GM19324 (cell line): ENCODE measurements at regions not wholly inside any gene's neighbourhood (a gene's known extent, or its start where the extent isn't known, plus 50 kb on each side); places are given as distances from the start of the nearest gene placed in this dataset.

Experiments used
- ATAC-seq: cut with Tn5 transposase; IDR thresholded peaks from one replicate; pipeline ENCODE4 v1.9.1; 2021; ENCODE audit warnings: mild to moderate bottlenecking, moderate library complexity; ENCODE audit not compliant: unreplicated experiment, low FRiP score

DNA sequence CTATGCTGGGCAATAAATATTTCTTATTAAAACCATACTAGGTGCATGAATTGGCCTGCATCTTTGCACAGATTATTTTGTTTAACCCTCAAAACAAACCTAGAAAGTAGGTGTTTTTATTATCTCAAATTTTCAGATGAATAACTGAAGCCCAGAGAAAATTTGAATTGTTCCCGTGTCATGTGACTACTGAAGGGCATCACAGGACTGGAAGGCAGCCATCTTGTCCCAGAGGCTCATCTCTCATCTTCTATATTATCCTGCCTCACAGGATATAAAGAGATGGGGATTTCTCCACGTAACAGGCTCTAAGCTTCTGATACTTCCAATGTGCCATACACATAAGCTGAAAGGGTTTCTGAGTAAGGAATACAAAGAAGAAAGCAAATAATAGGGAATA is 84.0 kb upstream of the ODAD2 start:
- no peak for ATAC-seq

DNA sequence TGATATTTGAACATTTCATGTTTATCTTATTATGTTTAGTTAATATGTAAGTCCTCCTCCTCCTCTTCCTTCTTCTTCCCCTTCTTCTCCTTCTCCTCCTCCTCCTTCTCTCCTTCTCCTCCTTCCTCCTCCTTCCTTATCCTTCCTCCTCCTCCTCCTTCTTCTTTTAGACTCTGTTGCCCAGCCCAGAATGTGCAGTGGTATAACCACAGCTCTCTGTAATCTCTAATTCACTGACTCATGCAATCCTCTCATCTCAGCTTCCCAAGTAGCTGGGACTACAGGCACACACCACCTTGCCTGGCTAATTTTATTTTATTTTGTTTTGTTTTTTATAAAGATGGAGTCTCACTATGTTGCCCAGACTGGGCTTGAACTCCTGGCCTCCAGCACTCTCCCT is 83.4 kb upstream of the ODAD2 start:
- no peak for ATAC-seq

DNA sequence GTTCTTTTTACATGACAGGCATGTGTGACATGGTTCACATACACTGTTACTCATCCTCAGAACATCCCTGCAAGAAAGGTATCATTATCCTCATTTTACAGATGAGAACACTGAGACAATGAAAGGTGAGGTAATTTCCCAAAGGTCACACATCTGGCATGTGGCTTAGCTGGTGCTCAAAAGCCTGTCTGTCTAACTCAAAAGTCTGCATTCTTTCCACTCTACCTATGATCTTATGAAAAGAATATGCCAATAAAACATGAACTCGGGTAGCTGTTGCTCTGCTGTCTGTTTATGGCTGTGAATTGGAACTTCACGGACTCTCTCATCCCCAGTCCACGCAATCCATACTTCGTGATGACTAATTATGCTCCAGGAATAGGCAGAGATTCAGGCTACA is 79.0 kb upstream of the ODAD2 start:
- no peak for ATAC-seq

DNA sequence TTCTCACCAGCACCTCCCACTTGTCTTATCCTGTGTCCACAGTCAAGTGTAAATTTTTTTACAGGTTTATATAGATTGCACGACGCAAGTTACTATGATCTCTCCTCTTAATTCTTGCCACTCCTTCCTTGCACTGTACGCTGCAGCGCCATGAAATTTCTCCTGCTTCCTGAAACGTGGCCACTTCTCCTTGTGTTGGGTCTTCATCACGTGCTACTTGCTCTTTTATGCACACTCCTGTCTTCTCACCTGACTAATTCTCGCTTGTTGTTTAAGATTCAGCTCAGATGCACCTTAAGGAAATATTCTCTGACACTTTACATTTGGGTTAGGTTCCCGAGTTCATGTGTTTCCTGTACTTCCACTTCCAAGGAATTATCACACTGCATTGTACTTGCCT is 76.5 kb upstream of the ODAD2 start:
- ATAC-seq = no peak

DNA sequence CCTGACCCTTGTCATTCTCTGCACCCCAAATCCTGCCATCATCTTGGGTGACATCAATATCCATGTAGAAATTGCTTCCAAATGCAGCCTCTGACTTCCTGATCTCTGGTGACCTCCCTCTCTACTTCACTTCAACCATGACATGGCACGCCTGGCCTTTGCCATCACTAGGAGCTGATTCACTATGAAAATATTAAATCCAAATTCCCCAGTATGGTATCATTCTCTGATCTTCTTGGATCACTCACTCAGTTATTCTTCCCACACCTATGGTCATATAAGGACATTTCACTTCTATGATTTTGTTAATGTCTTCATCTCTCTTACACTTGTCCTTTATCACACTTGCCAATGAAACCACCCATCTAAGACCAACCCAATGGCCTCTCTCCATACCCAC is 73.7 kb upstream of the ODAD2 start:
- no peak for ATAC-seq

DNA sequence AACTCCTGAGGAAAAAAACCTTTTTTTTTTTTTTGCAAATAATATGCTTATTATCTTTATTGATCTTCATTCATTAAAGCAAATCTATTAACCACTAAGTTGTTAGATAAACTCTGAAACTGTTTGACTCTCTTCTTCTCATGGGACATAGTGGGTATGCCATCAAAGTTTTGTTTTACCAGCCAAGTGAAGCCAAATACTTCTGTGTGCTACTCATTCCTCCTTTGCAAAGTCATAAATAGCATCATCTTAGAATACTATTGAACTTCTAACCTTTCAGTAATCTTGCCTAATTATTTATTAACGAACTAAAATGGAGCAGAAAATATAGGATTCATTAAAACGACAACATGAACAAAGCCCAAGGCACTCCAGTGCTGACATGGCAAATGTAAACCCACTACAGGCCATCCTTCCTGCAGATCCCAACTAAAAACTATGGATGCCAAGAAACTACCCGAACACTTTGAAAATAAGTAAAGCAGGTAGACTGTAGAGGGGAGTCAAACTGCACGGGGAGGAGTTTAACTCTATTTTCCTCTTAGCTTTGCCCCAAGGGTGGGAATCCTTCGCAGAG is 61.2 kb upstream of the ODAD2 start:
- ATAC-seq = no peak

DNA sequence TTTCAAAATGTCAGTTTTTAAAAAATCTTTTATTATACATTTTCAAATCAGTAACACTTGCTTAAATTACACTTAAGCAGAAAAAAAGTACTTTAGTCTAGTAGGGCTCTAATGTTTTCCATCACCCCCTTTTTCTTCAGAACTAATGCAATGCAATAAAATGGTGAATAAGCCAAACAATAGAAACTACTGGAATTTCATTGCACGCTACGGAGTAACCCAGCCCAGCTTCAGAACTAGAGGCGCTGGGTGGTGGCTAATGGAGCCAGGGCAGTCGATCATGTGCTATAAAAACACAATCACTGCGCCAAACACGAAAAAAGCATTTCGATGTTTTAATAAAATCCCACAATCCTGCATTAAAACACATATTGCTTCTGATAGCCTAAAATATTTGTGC is 59.9 kb upstream of the ODAD2 start:
- ATAC-seq = no peak

DNA sequence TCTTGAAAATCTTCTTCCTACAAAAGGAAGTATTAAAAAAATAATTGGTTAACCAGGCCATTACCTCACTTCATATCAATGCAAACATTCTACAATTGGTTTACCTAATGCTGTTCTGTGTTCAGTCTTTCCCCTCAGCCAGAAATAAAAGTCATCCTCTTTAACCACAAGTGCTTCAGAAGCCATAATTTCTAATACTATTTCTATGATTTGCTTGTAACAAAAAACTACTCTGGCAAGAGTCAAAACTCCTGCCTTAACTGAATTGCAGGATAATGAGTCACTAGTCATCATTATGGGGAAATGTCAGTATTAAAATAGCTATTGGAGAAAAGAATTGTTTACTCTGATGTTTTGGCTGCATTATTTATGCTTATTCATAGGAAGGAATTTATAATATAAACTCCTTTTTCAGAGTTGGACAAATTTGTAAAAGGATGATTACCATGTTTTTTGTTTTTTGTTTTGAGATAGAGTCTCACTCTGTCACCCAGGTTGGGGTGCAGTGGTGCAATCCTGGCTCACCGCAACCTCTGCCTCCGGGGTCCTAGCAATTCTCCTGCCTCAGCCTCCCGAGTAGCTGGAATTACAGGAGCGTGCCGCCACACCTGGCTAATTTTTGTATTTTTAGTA is 55.5 kb upstream of the ODAD2 start:
- ATAC-seq = no peak

DNA sequence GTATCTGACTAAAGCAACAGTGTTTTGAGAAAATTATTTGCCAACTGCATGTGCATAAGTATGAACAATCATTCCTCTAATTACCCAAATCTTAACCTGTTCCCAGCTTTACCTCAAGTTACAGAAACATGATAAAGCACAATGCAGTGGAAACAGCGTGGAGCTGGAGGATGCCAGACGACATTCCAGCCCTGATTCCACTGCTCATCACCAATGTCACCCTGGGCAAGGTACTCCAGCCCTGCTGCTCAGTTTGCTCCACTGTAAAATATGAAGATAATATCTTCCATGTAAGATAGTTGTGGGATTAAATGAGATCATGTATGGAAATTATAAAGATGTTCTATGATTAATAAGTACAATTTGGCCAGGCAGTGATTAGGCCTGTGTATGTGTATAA is 50.4 kb upstream of the ODAD2 start:
- no peak for ATAC-seq
